NCI-H2171 (cell line): ENCODE measurements at regions not wholly inside any gene's neighbourhood (a gene's known extent, or its start where the extent isn't known, plus 50 kb on each side); places are given as distances from the start of the nearest gene placed in this dataset.
"Not testable (repeated sequence)": the region's sequence is repeated elsewhere in the genome, so short reads cannot be mapped to it uniquely, and the experiment has no call there.

Source experiments
- DNase-seq: peaks from one replicate; lab custom pipeline; 2025; lab: John Stamatoyannopoulos, UW

DNA sequence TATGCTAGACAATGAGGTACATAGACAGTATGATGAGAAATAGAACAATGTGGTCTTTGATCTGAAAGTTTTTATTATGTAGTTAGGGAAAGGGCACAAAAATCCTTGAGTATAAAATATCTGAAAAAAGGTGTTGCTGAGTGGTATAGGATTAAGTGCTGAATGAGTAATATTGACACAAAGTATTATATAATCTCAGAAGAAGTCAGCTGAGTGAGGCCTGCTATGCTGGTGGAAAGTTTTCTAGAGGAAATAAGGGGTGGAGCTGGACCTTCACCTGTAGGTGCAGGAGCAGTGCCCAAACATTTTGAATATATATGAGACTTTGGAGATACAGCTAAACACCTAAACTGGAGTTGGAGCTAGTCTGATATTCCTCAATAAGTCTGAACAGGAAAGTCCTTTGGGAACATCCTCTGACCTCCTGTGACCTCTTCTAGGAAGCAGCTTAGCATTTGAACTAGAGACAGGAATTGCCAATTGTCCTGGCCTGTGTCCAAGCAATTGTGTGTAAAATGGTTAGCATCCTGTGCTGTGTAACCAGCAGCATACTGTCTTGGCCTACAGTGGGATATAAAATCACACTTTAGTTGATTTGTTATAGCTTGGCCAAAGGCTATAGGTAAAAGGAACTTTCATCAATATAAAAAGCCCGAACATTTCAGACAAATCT lies 285.3 kb downstream of the ANKRD50 start:
- no peak for DNase-seq

DNA sequence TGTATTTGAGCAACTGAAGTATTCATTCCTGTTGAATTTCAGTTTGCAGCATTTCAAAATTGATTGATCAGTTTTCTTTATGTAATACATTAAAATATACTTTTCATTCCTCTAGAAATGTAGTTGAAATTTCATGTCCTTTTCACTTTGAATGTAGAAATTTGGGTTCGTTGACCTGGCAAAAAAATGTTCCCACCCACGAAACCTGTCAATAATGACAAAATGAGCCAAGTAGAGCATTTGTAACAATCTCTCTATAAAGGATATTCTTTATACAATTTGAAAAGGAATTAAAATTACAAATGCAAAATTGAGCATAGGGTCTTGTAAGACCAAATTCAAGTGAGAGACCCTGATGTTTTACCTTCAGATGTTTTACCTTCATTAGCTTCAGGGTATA lies 283.9 kb downstream of the ANKRD50 start:
- no peak for DNase-seq

GRCh38 chr4:124429746-124430250 lies 282.7 kb downstream of the ANKRD50 start:
- DNase-seq: no peak

DNA sequence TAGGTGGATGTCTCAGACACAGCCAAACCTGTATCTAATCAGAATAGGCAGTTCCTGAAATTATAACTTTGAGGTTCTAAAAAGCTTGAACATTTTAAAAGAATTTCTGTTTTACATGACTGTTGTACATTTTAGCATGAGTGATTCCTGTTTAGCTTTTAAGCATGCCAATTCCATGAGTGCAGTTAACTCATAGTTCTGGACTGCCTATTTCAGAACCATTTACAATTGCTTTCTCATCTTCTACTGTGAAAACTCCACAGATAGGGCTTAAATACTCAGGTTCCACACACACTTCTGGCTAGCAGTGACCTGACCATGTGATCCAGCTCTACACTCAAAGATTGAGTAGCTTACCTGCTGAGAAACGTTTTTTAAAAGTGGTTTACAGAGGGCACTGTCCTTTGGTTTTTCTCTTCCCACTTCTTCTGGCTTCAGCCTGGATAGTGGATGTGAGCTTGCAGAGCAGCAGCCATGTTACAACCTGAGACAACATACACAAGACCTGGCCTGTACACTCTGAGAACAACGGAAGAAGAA lies 280.8 kb downstream of the ANKRD50 start:
- DNase-seq: no peak

DNA sequence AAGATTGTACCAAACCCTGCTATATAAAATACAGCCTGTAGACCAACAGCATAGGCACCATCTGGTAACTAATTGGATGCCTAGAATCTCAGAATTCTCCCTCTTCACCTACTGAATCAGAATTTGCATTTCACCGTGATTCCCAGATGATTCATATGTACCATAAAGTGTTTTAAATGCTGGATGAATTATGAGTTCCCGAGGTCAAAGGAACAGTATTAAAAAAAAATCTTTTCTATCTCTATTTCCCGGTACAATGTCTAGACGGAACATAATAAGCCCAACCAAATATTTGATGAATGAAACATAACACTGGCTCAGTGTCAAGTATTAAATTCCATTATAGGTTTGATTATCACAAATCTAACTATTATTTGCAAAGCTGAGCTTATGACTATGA lies 280.0 kb downstream of the ANKRD50 start:
- no peak for DNase-seq

- no peak for DNase-seq
Observed at GRCh38 chr4:124433044-124433443, 279.5 kb downstream of the ANKRD50 start.

DNA sequence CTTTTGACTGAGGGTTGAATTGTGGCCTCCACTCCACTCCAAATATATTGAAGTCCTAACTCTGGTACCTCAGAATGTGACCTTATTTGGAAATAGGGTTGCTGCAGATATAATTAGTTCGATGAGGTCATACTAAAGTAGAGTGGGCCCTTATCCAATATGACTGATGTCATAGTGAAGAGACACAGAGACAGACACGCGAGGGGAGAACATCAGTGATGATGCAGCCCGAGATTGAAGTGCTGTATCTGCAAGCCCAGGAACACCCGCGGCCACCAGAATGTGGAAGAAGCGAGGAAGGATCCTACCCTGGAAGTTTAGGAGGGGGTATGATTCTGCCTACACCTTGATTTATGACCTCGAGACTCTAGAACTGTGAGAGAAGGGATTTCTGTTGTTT lies 279.0 kb downstream of the ANKRD50 start:
- no peak for DNase-seq

GRCh38 chr4:124435274-124435950 lies 277.1 kb downstream of the ANKRD50 start:
- no peak for DNase-seq

DNA sequence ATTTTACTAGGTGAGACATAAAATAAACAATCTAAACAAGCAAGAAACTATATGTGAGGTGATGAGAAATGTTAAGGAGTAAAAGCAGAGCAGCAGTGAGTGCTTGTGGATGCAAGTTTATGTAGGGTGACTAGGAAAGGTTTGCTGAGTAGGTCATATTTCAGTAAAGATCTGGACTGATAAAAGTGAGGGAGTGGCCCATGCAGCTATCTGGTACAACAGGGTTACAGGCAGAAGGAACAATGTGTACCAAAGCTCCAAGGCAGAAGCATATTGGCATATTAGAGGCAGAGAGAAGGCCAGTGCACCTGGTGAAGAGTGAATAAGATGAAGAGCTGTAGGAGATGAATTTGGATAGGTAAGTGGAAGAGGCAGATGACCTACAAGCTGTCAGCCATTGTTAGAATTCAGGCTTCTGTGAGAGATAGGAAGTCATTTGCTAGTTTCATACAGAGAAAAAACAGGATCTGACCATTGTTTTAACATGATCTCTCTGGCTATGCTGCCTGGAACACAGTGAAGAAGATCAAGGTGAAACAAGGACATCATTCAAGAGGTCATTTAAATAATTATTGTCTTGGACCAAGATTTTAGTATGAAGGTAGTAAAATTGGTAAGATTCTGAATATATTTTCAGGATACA lies 274.6 kb downstream of the ANKRD50 start:
- no peak for DNase-seq

- no peak for DNase-seq
Observed at GRCh38 chr4:124445071-124445470, 267.5 kb downstream of the ANKRD50 start.

DNA sequence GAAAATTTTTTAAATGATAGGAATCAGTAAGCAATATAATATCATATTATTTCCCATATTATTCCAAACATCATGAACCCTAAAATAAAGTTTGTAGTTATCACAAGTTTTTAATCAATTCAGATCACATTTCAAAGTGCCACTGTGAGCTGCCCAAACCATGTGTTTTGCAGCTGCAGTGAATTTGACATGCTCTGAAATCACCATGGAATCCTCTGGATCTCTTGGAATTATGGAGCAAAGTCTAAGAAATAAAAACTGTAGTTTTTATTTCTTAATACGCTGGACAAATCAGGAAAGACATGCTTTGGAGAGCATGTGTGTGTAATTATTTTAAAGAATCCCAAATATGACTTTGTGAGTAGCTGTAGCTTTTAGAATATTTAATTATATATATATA lies 262.7 kb downstream of the ANKRD50 start:
- DNase-seq: no peak

- no peak for DNase-seq
Observed at GRCh38 chr4:124450851-124451250, 261.7 kb downstream of the ANKRD50 start.

GRCh38 chr4:124454772-124455270 lies 257.7 kb downstream of the ANKRD50 start:
- no peak for DNase-seq

- no peak for DNase-seq
Observed at GRCh38 chr4:124455671-124456070, 256.9 kb downstream of the ANKRD50 start.

GRCh38 chr4:124459196-124459940 lies 253.2 kb downstream of the ANKRD50 start:
- DNase-seq: no peak

DNA sequence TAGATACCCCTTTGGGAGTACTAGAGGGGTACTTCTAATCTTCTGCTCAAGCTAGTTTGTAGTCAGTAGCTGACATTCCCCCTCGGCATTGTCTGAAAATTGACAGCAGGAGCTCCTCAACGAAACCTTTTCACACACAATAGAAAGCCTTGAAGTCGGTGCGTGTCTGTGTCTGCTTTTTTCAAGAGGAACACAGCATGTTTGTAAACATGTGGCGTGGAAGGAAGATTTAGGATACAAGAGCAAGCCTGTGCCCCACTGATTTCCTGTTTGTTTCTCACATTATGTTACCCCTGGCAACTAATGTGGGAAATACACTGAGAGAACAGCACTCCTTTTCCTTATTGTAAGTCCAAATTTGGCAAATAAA lies 252.6 kb downstream of the ANKRD50 start:
- no peak for DNase-seq

- not testable (repeated sequence) for DNase-seq
Observed at GRCh38 chr4:124461592-124461991, 250.9 kb downstream of the ANKRD50 start.

GRCh38 chr4:124462954-124463828 lies 249.3 kb downstream of the ANKRD50 start:
- DNase-seq: no peak

GRCh38 chr4:124464836-124465235 lies 247.7 kb downstream of the ANKRD50 start:
- DNase-seq: no peak

DNA sequence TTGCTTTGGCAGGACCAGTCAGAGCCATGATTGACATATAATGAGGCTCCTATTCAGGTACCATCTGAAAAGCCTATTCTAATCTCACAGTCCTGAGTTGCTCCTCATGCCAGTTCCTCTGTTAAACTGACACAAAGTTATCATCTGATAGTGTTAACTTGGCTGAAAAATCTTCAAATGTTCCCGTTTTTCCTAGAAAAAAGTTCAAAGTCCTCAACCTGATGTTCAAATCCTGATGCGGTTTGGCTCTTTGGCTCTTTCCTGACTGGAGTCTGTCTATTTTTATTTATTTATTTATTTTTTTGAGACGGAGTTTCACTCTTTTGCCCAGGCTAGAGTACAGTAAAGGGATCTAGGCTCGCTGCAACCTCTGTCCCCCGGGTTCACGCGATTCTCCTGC lies 244.2 kb downstream of the ANKRD50 start:
- DNase-seq: no peak

- DNase-seq: no peak
Observed at GRCh38 chr4:124469981-124470380, 242.6 kb downstream of the ANKRD50 start.
